Spleen (tissue), 7 donors: ENCODE measurements at regions not wholly inside any gene's neighbourhood (a gene's known extent, or its start where the extent isn't known, plus 50 kb on each side); places are given as distances from the start of the nearest gene placed in this dataset.

Source experiments
- POLR2A ChIP-seq, 3 donors: fragments of 450-650 bp; IDR thresholded peaks; one replicate each; pipeline ENCODE4 v1.5.1; 2017; ENCODE audit warnings: antibody characterized with exemption in 3 of 3, mild to moderate bottlenecking in 1 of 3
- POLR2AphosphoS5 ChIP-seq, 3 donors: sonication (generic); formaldehyde crosslinking; IDR thresholded peaks; one replicate each; pipeline ENCODE4 v1.5.1; 2017; ENCODE audit warnings: antibody characterized with exemption in 3 of 3
- TF ChIP-seq, protein P1 (sequence below), 11 experiments: fragments of 200-600 bp in 7 of 11; fragments of 450-650 bp in 4 of 11; sonication (generic) in 4 of 11; IDR thresholded peaks in 8 of 11; conservative IDR thresholded peaks in 3 of 11; 1 replicate in 7 of 11; 2 replicates in 4 of 11; pipeline versions ENCODE4 v1.4.0 to v1.8.0; 2016 to 2021; ENCODE audit warnings: antibody characterized with exemption in 11 of 11, inconsistent platforms in 4 of 11, mild to moderate bottlenecking in 1 of 11
- donor health status: DM: no; HTN: no; CAD: no; lungs with moderate emphysema.
- donor health status: DM: no; HTN: no; CAD: no.
- donor health status: DM: no; HTN: no; CAD: no.

DNA sequence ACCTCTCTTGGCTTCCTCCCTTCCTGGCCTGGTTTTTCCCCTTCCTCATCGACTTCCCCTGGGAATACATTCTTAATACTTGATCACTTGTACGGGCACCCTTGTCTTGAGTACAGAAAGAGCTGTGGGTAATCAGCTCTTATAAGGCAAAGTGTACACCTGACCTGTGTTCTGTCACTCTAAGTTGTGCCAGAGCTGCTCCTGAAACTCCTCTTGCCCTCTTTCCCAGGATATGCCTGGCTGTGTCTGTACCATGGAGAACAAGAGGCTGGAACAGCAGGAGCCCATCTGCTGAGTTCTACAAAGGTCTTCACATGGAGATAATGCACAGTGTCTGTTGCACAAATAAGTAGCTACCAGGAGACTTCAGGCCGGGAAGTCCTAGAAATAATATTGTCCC is 110.1 kb downstream of the FOXA2 start:
- TF ChIP-seq, protein P1, sequence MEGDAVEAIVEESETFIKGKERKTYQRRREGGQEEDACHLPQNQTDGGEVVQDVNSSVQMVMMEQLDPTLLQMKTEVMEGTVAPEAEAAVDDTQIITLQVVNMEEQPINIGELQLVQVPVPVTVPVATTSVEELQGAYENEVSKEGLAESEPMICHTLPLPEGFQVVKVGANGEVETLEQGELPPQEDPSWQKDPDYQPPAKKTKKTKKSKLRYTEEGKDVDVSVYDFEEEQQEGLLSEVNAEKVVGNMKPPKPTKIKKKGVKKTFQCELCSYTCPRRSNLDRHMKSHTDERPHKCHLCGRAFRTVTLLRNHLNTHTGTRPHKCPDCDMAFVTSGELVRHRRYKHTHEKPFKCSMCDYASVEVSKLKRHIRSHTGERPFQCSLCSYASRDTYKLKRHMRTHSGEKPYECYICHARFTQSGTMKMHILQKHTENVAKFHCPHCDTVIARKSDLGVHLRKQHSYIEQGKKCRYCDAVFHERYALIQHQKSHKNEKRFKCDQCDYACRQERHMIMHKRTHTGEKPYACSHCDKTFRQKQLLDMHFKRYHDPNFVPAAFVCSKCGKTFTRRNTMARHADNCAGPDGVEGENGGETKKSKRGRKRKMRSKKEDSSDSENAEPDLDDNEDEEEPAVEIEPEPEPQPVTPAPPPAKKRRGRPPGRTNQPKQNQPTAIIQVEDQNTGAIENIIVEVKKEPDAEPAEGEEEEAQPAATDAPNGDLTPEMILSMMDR (IDR thresholded peaks at IDR 0.05 in 8 of 11, conservative IDR thresholded peaks at IDR 0.05 in 3 of 11): no peak
- TF ChIP-seq POLR2AphosphoS5 (IDR thresholded peaks at IDR 0.05): no peak
- no peak for TF ChIP-seq POLR2A (IDR thresholded peaks at IDR 0.05)
